ENCODE measurements at regions not wholly inside any gene's neighbourhood (a gene's known extent, or its start where the extent isn't known, plus 50 kb on each side); places are given as distances from the start of the nearest gene placed in this dataset.
"Not testable (repeated sequence)": the region's sequence is repeated elsewhere in the genome, so short reads cannot be mapped to it uniquely, and the experiment has no call there.

DNA sequence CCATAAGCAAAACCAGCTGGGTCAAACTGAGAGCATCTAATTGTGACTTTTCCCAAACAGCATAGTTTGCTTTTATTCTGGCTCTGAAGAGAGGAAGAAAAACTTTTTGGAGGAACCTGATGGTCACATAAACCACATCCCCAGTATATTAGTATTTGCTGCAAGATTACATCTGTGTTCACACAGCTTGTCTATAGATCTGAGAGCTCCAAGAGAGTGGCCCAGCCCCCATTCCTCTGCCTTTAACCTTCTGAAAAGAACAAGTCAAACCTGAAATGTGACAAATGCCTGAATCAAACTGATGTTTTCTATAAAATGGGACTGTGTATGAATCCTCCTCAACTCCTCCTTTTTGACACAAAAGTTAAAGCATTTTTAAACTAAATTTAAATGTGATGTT, 435.2 kb downstream of the ZNF479 start:
- not testable (repeated sequence) for DNase-seq (ENCODE audit: low read depth); H3K4me3 ChIP-seq (ENCODE audit: low read depth, low read length)

DNA sequence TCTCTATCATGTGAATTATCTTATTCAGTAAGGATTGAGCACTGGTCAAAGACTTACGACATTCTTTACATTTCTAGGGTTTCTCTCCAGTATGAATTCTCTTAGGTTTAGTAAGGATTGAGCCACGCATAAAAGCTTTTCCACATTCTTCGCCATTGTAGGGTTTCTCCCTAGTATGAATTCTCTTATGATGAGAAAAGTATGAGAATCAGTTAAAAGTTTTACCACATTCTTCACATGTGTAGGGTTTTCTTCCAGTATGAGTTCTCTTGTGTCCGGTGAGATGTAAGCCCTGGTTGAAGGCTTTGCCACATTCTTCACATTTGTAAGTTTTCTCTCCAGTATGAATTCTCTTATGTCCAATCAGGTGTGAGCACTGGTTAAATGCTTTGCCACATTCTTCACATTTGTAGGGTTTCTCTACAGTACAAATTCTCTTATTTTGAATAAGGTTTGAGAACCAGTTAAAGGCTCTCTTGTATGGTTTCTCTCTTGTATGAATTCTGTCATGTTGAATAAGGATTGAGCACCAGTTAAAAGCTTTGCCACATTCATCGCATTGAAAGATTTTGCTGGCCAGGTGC, 445.9 kb downstream of the ZNF479 start:
- TF ChIP-seq, protein P1, sequence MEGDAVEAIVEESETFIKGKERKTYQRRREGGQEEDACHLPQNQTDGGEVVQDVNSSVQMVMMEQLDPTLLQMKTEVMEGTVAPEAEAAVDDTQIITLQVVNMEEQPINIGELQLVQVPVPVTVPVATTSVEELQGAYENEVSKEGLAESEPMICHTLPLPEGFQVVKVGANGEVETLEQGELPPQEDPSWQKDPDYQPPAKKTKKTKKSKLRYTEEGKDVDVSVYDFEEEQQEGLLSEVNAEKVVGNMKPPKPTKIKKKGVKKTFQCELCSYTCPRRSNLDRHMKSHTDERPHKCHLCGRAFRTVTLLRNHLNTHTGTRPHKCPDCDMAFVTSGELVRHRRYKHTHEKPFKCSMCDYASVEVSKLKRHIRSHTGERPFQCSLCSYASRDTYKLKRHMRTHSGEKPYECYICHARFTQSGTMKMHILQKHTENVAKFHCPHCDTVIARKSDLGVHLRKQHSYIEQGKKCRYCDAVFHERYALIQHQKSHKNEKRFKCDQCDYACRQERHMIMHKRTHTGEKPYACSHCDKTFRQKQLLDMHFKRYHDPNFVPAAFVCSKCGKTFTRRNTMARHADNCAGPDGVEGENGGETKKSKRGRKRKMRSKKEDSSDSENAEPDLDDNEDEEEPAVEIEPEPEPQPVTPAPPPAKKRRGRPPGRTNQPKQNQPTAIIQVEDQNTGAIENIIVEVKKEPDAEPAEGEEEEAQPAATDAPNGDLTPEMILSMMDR (conservative IDR thresholded peaks at IDR 0.05; ENCODE audit: low read depth, low read length): no peak
- no peak for DNase-seq (ENCODE audit: low read depth)
- no peak overlapping the region for H3K4me3 ChIP-seq (ENCODE audit: low read depth, low read length)

DNA sequence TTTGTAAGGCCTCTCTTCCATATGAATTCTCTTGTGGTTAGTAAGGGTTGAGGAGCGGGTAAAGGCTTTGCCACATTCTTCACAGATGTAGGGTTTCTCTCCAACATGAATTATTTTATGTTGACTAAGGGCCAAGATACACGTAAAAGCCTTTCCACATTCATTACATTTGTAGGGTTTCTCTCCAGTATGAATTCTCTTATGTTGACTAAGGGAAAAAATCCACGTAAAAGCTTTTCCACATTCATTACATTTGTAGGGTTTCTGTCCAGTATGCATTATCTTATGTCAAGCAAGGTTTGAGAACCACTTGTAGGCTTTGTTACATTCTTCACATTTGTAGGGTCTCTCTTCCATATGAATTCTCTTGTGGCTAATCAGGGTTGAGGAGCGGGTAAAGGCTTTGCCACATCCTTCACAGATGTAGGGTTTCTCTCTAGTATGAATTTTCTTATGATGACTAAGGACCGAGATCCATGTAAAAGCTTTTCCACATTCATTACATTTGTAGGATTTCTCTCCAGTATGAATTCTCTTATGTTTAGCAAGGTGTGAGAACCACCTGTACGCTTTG, 493.0 kb downstream of the ZNF479 start:
- no peak for DNase-seq (ENCODE audit: low read depth)
- H3K4me3 ChIP-seq (ENCODE audit: low read depth, low read length): no peak overlapping the region
- TF ChIP-seq, protein P1 (conservative IDR thresholded peaks at IDR 0.05; ENCODE audit: low read depth, low read length): no peak

DNA sequence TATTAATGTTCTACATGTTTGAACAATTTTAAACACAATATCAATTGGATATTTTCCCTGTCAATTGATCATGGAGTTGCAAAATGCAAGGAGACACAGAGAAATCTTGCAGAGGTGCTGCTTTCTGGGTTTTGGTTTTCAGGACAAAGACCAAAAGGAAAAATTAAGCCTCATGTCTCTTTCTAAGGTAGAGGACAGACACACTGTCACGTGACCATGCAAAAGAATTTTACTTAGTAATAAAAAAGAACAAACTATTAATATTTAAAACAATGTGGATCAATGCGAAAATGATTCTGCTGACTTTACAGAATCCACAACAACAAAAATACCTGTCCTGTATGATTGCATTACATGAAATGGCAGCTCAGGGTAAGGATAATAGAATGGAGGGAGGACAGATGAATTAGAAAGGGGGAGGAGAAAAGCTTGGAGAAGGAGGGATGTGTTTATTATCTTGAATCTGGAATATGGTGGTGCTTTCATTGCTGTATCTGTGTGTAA, 493.7 kb upstream of the NUPR2 start:
- DNase-seq (ENCODE audit: low read depth): no peak
- no peak overlapping the region for H3K4me3 ChIP-seq (ENCODE audit: low read depth, low read length)
- TF ChIP-seq, protein P1 (conservative IDR thresholded peaks at IDR 0.05; ENCODE audit: low read depth, low read length): no peak

DNA sequence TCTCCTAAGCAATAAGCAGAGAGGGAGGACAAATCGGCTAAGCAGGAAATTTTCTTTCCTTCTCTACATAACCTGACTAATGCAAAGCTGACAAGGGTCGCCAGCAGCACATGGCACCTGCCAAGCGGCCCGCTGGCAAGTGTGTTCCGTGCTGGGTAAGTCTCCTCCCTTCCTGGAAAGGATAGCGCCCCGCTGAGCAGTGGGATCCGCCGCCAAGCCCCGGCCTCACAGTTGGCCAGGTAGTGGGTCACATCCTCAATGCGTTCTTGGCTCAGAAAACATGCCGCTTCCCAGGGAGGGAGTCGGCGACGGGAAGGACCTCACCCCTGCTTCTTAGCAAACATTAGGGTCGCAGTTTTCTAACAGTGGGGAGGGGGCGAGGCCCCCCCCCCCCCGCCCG, 488.9 kb upstream of the NUPR2 start:
- H3K4me3 ChIP-seq (ENCODE audit: low read depth, low read length): no peak overlapping the region
- TF ChIP-seq, protein P1 (conservative IDR thresholded peaks at IDR 0.05; ENCODE audit: low read depth, low read length): no peak
- no peak for DNase-seq (ENCODE audit: low read depth)

DNA sequence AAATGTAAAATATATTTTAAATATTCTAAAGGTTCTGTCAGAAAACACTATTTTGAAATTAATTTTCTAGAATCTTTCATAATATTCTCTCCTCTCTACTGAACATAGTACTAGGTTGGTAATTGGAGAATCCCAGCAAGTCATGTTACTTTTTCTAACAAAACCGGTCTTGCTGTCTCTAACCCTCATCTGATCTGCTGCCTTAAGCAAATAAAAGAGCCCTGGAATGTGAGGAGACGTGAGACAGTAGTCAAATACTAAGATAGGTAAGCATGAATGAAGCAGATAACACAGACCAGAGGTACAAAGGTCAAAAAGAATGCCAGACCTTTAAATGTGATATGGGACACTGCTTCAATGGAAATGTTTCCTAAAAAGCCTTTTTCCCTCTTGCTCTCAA, 462.4 kb upstream of the NUPR2 start:
- DNase-seq (ENCODE audit: low read depth): no peak
- H3K4me3 ChIP-seq (ENCODE audit: low read depth, low read length): no peak overlapping the region
- TF ChIP-seq, protein P1 (conservative IDR thresholded peaks at IDR 0.05; ENCODE audit: low read depth, low read length): no peak

DNA sequence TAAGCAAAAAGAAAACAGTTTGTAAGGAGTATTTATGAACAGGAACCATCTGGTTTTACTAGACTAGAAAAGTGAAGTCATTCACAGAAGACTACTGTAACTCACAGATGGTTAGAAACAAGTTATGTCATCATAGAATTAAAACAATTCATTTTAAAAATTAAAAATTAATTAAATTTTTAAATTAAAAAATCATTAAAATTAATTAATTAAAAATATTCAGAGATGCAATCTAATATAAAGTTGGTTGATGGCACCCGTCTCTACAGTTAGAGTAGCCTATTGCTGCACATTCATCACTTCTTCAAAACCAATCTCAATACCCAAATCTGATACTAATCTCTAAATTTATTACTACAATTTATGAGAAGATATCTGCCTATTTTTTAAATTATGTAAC, 454.8 kb upstream of the NUPR2 start:
- TF ChIP-seq, protein P1 (conservative IDR thresholded peaks at IDR 0.05; ENCODE audit: low read depth, low read length): no peak
- DNase-seq (ENCODE audit: low read depth): no peak
- no peak overlapping the region for H3K4me3 ChIP-seq (ENCODE audit: low read depth, low read length)
